ENCODE measurements at regions not wholly inside any gene's neighbourhood (a gene's known extent, or its start where the extent isn't known, plus 50 kb on each side); places are given as distances from the start of the nearest gene placed in this dataset.

DNA sequence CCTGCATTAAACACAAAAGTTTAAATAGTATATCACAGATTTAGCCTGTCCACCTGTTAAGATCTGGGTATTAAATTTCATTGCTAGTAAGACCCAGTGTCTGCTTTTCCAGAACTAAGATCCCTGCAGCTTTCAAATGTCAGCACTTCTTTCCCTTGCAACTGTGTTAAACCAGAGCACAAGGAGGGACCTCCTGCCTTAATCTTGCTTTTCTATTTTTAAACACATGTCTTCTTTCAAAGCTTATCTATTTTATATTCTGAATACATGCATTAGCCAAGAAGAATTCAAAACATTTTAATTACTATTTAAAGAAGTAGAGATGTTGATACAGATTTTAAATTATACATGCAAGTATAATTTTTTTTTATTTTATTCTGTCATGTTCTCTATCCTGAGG lies 315.1 kb downstream of the ARPP21 start (continued):
- TF ChIP-seq KDM1A (IDR thresholded peaks at IDR 0.05; ENCODE audit: borderline replicate concordance, low read length) (no peak), RNF2 (IDR thresholded peaks at IDR 0.05; ENCODE audit: borderline replicate concordance, low read depth, low read length, missing control alignments, poor library complexity, severe bottlenecking) (no peak), ASH2L (IDR thresholded peaks at IDR 0.05; ENCODE audit: low read length) (no peak), SIN3A (conservative IDR thresholded peaks at IDR 0.05 in 1 of 2, IDR thresholded peaks at IDR 0.05 in 1 of 2; ENCODE audit: low read depth in 1 of 2, low read length in 2 of 2) (no peak), SUZ12 (IDR thresholded peaks at IDR 0.05; ENCODE audit: low read length) (no peak)

Measured in H1 (cell line).